H1 (cell line): ENCODE measurements at regions not wholly inside any gene's neighbourhood (a gene's known extent, or its start where the extent isn't known, plus 50 kb on each side); places are given as distances from the start of the nearest gene placed in this dataset.

Experiments
- FOSL1 ChIP-seq: IDR thresholded peaks from 2 replicates; pipeline ENCODE4 v1.6.1; 2011; ENCODE audit warnings: mild to moderate bottlenecking, low read depth, low read length, moderate library complexity; ENCODE audit not compliant: insufficient read depth
- TF ChIP-seq, protein P1 (sequence below): IDR thresholded peaks from 2 replicates; pipeline ENCODE4 v1.6.1; 2012; ENCODE audit warnings: inconsistent platforms

DNA sequence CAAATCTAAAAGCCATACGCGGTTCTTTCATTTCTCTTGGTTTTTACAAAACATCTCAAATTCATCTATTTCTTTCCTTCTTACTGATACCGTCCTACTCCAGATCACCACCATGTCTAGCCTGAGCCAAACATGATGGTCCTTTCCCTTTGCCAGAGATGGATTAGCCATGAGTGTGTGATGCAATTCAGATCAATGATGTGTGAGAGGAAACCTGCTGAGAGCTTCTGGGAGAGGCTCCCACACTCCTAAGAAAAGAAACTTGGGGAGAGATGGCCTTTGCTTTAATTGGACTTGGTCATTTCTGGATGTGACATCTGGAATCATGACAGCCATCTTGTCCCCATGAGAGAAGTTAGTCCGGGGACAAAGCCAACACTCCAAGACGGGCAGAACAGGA, 367.2 kb downstream of the FGFR2 start (continued):
- TF ChIP-seq, protein P1, sequence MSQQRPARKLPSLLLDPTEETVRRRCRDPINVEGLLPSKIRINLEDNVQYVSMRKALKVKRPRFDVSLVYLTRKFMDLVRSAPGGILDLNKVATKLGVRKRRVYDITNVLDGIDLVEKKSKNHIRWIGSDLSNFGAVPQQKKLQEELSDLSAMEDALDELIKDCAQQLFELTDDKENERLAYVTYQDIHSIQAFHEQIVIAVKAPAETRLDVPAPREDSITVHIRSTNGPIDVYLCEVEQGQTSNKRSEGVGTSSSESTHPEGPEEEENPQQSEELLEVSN, result no peak
- no peak for TF ChIP-seq FOSL1
- TF ChIP-seq, all 59 proteins: peak for 0
